Nephron (organoid): ENCODE measurements at regions not wholly inside any gene's neighbourhood (a gene's known extent, or its start where the extent isn't known, plus 50 kb on each side); places are given as distances from the start of the nearest gene placed in this dataset.
A peak's percentile ranks its signal among the peaks of the same experiment; 100 is the strongest.

Experiments
- H3K27ac Mint-ChIP-seq, 3 experiments: 2 replicates each; pipeline ENCODE4 v1.8.0; 2020; ENCODE audit warnings: mixed read lengths in 3 of 3, mild to moderate bottlenecking in 2 of 3, moderate library complexity in 1 of 3
- H3K27me3 Mint-ChIP-seq: 2 replicates; pipeline ENCODE4 v1.8.0; 2021; ENCODE audit warnings: low read depth, mild to moderate bottlenecking, moderate library complexity, mixed read lengths
- H3K36me3 Mint-ChIP-seq: 2 replicates; pipeline ENCODE4 v1.8.0; 2020; ENCODE audit warnings: low read depth, mixed read lengths
- H3K4me1 Mint-ChIP-seq: 2 replicates; pipeline ENCODE4 v1.8.0; 2020; ENCODE audit warnings: mixed read lengths
- H3K4me3 Mint-ChIP-seq, 3 experiments: 2 replicates each; pipeline ENCODE4 v1.8.0; 2020; ENCODE audit warnings: mild to moderate bottlenecking in 3 of 3, mixed read lengths in 3 of 3, moderate library complexity in 2 of 3
- H3K9me3 Mint-ChIP-seq: 2 replicates; pipeline ENCODE4 v1.8.0; 2020; ENCODE audit warnings: mixed read lengths
- TF ChIP-seq, protein P1 (sequence below), 3 experiments: fragments of 200-600 bp; sonication (generic); IDR thresholded peaks; one replicate each; pipeline ENCODE4 v1.5.0; 2021; ENCODE audit warnings: antibody characterized with exemption in 3 of 3; ENCODE audit not compliant: unreplicated experiment in 3 of 3

- Mint-ChIP-seq H3K27me3 (peaks cover 26% of the 10 kb centered on the region), H3K9me3 (peaks cover 5% of the 10 kb centered on the region), H3K4me3 (no peak overlapping the region), H3K27ac (no peak overlapping the region), H3K36me3 (no peaks in the 10 kb centered on the region), H3K4me1 (no peaks in the 10 kb centered on the region)
- TF ChIP-seq, protein P1, sequence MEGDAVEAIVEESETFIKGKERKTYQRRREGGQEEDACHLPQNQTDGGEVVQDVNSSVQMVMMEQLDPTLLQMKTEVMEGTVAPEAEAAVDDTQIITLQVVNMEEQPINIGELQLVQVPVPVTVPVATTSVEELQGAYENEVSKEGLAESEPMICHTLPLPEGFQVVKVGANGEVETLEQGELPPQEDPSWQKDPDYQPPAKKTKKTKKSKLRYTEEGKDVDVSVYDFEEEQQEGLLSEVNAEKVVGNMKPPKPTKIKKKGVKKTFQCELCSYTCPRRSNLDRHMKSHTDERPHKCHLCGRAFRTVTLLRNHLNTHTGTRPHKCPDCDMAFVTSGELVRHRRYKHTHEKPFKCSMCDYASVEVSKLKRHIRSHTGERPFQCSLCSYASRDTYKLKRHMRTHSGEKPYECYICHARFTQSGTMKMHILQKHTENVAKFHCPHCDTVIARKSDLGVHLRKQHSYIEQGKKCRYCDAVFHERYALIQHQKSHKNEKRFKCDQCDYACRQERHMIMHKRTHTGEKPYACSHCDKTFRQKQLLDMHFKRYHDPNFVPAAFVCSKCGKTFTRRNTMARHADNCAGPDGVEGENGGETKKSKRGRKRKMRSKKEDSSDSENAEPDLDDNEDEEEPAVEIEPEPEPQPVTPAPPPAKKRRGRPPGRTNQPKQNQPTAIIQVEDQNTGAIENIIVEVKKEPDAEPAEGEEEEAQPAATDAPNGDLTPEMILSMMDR (IDR thresholded peaks at IDR 0.05; ENCODE audit: unreplicated experiment in 3 of 3) = no peak
These were observed 82.1 kb upstream of the CAPRIN2 start for GRCh38 chr12:30836656-30837445.

- H3K36me3 Mint-ChIP-seq = no peaks in the 10 kb centered on the region
- H3K4me1 Mint-ChIP-seq = no peaks in the 10 kb centered on the region
- TF ChIP-seq, protein P1 (IDR thresholded peaks at IDR 0.05; ENCODE audit: unreplicated experiment in 3 of 3) = no peak
- peak overlapping the region in 1 of 3 experiments; percentile 84 for H3K27ac Mint-ChIP-seq
- H3K4me3 Mint-ChIP-seq = no peak overlapping the region
- H3K27me3 Mint-ChIP-seq = peaks cover 24% of the 10 kb centered on the region
- peaks cover 5% of the 10 kb centered on the region for H3K9me3 Mint-ChIP-seq
These were observed 80.5 kb upstream of the CAPRIN2 start for GRCh38 chr12:30835216-30835615.

DNA sequence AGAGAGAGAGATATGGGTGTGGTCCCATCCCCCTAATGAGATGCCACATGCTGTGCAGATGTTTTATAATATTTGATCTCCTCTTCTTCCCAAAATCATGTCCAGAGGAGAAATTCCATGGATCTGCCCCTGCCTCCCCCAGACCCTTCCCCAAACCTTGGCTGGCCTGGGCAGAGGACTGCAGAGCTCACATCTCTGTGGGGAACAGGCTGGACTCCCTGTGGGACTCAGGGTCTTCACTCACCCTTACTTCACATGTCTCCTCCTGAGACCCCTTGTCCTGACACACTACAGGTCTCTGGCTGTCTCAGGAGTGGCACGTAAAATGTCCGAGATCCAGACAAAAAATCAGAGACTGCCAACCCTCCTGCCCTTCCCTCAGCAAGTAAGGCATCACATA, 76.0 kb upstream of the CAPRIN2 start:
- TF ChIP-seq, protein P1 (IDR thresholded peaks at IDR 0.05; ENCODE audit: unreplicated experiment in 3 of 3) = no peak
- Mint-ChIP-seq H3K4me3 (no peak overlapping the region), H3K4me1 (no peaks in the 10 kb centered on the region), H3K36me3 (no peaks in the 10 kb centered on the region), H3K9me3 (peaks cover 5% of the 10 kb centered on the region), H3K27me3 (peaks cover 20% of the 10 kb centered on the region), H3K27ac (no peak overlapping the region)

- TF ChIP-seq, protein P1 (IDR thresholded peaks at IDR 0.05; ENCODE audit: unreplicated experiment in 3 of 3) = no peak
- H3K27ac Mint-ChIP-seq = no peak overlapping the region
- peaks cover 17% of the 10 kb centered on the region for H3K27me3 Mint-ChIP-seq
- no peak overlapping the region for H3K4me3 Mint-ChIP-seq
- H3K4me1 Mint-ChIP-seq = no peaks in the 10 kb centered on the region
- H3K36me3 Mint-ChIP-seq = no peaks in the 10 kb centered on the region
- peaks cover 5% of the 10 kb centered on the region for H3K9me3 Mint-ChIP-seq
These were observed 75.1 kb upstream of the CAPRIN2 start for GRCh38 chr12:30829876-30830275.

DNA sequence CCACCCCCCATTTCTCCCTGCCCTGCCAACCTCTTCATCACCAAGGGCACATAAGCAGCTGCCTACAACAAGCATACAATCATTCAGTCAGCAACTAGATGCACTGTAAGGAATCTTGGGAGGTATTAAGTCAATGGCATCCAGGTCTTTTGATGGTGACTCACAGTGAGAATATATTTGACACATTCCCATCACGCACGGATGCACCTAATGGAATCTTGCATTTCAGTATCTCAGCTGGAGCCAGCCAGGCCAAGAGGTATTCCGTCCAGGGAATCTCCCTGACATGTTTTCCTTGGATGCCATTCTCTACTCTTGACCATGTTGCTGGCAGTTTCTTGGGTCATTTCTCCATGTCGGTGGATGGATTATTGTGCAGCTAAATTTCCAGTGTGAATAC, 73.9 kb upstream of the CAPRIN2 start:
- Mint-ChIP-seq H3K9me3 (peaks cover 5% of the 10 kb centered on the region), H3K4me1 (peaks cover 8% of the 10 kb centered on the region), H3K36me3 (no peaks in the 10 kb centered on the region), H3K27me3 (peaks cover 15% of the 10 kb centered on the region), H3K27ac (no peak overlapping the region), H3K4me3 (no peak overlapping the region)
- TF ChIP-seq, protein P1 (IDR thresholded peaks at IDR 0.05; ENCODE audit: unreplicated experiment in 3 of 3) = no peak
